Fibroblast of mammary gland (primary cell): ENCODE measurements at regions not wholly inside any gene's neighbourhood (a gene's known extent, or its start where the extent isn't known, plus 50 kb on each side); places are given as distances from the start of the nearest gene placed in this dataset.

Experiments
- DNase-seq: peaks from one replicate; pipeline ENCODE4 v3.0.0-alpha.2; 2010; ENCODE audit warnings: low read depth
- H3K4me3 ChIP-seq: 2 replicates; pipeline ENCODE4 v1.5.1; 2011; ENCODE audit warnings: low read depth, mild to moderate bottlenecking, low read length, moderate library complexity; ENCODE audit not compliant: control insufficient read depth
- CTCF ChIP-seq: conservative IDR thresholded peaks from 2 replicates; pipeline ENCODE4 v1.5.1; 2011; ENCODE audit warnings: low read depth, low read length, inconsistent platforms; ENCODE audit not compliant: control insufficient read depth, insufficient read depth

- DNase-seq, result no peak
- no peak overlapping the region for H3K4me3 ChIP-seq
- TF ChIP-seq CTCF, result no peak
These were observed 175.7 kb upstream of the ARL4C start for GRCh38 chr2:234672498-234673150.

GRCh38 chr2:234671716-234672115 is 174.8 kb upstream of the ARL4C start:
- no peak overlapping the region for H3K4me3 ChIP-seq
- no peak for TF ChIP-seq CTCF
- no peak for DNase-seq

GRCh38 chr2:234671231-234671630 is 174.3 kb upstream of the ARL4C start:
- no peak for DNase-seq
- no peak overlapping the region for H3K4me3 ChIP-seq
- no peak for TF ChIP-seq CTCF

GRCh38 chr2:234670806-234671205 is 173.9 kb upstream of the ARL4C start:
- DNase-seq, result no peak
- TF ChIP-seq CTCF, result no peak
- H3K4me3 ChIP-seq, result no peak overlapping the region

GRCh38 chr2:234670052-234670451 is 173.2 kb upstream of the ARL4C start:
- no peak overlapping the region for H3K4me3 ChIP-seq
- no peak for TF ChIP-seq CTCF
- DNase-seq, result peak; percentile 67

GRCh38 chr2:234669621-234670020 is 172.7 kb upstream of the ARL4C start:
- no peak overlapping the region for H3K4me3 ChIP-seq
- no peak for DNase-seq
- peak; percentile 23 for TF ChIP-seq CTCF

GRCh38 chr2:234669001-234669400 is 172.1 kb upstream of the ARL4C start:
- TF ChIP-seq CTCF, result no peak
- no peak overlapping the region for H3K4me3 ChIP-seq
- DNase-seq, result no peak
